Ureter (tissue), 1 donor: ENCODE measurements at regions not wholly inside any gene's neighbourhood (a gene's known extent, or its start where the extent isn't known, plus 50 kb on each side); places are given as distances from the start of the nearest gene placed in this dataset.

Source experiments
- DNase-seq: peaks from one replicate; pipeline ENCODE4 v3.0.0-alpha.2; 2020; ENCODE audit warnings: low spot score
- donor health status: DM: yes; HTN: yes; CAD: no.

DNA sequence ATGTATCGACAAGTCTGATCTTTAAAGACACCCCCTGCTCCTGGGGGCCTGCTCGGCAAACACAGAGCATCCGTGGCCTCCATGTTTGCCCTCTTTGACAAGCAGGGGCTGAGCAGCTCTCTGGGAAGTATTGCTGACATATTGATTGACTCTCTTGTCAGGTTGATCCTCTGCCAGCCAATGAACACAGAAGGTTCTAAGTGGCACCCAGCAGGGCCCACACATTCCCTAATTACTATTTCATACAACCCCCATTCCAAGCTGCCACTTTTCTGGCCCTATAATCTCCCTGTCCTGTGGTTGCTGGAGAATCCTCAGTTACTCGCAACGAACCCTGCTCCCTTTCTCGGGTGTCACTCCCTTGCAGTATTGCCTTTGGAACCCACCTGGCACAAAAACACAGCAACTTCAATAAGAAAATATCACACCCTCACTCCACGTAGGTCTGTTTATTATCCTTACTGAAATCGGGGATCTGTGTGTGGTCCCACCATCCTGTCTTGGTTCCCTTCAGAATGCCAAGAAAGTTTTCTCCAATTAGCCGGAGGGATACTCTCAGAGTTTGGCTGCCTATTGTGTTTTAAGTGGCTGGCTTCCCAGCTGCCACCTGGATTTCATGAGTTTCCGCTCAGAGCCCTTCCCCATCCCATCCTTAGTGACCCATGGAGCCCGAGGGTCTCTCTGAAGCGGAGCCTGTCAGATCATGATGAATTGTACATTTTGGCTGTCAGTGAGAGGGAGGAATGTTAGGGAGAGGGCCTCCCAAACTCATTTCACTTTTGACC, 249.0 kb upstream of the WWC1 start:
- DNase-seq, result no peak

DNA sequence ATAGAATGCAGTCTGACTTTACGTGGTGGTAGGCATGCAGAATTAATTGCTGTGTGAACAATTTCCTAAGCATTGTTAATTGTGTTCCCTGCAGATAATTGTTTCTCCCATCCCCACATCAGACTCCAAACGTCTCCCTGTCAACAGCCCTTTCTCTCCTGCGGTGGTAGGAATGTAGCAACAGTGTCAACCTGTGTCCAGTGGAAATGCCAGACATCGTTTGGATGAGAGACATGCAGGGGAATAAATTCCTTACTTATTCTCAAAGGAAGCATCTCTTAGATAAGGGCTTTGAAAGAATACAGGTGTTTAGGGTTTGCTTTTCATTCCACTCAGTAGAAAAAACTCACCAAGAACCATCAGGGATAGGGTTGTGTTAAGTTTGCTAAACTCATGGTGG, 245.3 kb upstream of the WWC1 start:
- DNase-seq, result no peak

DNA sequence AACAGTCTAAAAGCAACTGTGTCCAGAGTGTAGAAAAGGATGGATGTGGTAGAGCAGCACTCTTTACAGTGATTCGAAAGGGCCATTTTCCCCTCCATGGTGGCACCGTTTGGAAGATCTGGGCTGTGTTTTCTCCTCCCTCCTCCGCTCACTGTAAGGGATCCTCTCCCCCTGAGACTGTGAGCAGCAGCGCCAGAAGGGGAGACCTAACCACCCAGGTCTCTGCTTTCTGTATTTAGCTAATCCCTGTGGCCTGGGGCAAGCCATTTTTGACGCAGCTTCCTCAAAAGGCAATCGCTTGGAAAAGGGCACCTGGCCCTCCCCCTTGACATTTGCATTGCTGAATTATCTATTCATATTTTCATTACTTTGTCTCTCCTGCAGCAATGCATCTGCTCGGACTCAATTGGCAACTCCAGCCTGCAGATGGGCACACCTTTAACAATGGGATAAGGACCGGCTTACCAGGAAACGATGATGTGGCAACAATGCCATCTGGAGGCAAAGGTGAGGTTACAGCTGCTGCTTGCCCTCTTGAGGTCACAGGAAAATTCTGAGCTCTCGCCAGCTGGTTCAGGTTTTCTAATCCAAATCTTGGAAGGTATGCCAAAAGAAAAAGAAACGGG, 244.3 kb upstream of the WWC1 start:
- peak; percentile 54 for DNase-seq

DNA sequence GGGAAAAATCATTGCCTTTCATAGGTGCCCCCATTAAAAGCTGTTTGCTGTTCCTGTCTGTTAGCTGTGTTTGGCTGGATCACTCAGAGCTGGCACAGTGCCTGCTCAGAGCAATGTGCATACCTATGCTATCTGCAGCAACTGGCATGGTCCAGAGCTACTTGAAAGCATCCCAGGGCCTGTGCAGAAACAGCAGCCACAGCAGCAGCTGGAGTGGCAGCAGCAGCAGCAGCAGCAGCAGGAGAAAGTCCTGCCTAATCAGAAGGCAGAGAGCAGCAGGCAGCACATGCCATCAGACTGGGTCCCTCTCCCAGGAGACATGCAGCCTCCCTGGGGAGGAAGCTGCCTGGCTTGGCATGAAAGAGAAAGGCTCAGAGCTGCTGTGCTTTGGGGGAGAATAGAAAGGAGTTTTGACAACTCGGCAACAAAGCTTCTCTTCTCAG, 243.8 kb upstream of the WWC1 start:
- DNase-seq, result no peak

DNA sequence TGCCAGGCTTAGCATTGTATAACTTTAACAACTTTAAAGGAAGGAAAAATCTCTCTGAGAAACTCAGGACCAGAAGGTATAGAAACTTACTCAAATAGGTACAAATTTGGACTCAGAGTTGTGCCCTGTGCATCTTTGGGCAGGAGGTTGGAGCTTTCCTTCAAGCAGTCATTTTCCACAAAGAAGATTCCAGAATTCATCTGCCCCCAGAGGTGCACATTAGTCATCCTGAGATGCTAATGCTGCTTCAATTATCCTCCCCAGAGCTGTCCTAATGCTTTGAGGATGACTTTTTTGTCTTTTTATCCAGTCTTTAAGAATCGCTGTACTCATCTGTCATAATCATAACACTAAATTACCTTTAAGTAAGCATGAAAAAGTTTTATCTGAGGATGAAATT, 243.0 kb upstream of the WWC1 start:
- no peak for DNase-seq

DNA sequence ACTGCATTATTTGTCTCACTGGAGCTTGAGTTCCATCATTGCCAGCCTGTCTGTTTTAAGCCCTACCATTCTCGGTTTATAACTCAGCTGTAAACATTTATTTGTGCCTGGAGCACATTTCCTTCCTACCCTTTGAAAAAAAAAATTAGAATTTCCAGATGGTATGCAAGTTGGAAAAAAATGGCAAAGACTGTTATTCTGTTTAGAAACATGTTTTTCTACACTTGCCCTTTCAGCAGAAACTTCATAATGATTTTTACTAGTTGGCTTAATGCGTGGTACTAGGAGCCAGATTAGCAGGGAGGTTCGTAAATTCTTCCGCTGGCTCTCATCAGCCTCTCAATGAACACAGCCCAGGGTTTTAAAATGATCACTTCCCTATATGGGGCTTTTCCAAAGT, 238.8 kb upstream of the WWC1 start:
- no peak for DNase-seq

DNA sequence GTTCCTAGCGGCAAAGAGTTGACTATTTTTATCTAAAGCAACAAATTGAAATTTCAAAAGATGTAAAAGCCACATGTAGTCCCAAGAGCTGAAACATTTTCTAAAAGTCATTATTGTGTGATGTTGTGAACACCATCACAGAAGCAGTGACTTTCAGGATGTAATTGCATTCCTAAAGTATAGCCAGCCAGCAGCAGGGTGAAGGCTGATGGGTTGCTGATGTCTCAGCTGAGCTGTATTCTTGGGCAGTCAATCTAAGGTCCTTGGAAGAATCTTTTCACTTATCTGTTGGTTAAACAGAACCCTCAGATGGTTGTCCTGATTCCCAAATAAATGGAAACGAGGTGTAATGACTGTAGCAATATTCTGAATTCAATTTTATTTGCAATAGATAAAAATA, 237.4 kb upstream of the WWC1 start:
- DNase-seq, result no peak

DNA sequence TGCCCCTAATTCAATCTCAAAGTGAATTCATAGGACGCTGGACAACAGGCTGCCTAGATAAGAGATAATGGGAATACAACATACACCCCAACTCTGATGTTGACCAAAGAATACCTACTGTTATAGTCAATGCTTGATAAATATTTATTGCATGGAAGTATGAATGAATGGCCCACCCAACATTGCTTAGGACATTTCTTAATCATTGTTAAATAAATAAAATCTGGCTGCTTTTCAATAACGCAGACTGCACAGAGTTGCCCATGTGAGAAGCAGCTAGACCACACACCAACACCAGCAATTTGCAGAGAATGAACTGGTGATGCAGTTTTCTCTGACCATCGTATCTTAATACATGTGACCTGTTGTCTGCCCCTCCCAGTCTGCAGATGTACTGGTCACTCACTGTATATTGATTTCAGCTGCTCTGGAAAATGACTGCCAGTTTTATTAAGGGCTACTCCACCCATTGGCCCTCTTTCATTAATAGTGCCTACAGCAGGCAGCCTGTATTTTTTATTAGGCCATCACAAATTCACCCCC, 236.2 kb upstream of the WWC1 start:
- DNase-seq, result no peak

DNA sequence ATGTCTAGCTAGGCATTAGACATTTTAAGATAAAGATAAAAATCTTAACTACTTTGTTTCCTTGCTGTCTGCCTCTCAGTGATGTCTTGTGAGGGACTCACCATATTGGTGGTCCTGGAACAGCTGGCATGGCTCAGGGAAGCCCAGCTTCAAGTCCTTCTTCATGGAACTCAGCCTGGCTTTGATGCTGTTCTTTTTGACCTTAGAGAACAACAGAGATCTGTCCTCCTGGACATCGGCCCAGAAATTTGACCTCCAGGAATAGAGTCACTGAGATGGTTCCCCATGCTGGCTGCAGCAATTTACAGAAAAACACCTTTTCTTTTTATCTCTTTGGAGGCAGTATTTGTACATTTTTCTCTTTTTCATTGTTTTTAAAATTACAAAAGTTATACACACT, 235.5 kb upstream of the WWC1 start:
- DNase-seq, result no peak

DNA sequence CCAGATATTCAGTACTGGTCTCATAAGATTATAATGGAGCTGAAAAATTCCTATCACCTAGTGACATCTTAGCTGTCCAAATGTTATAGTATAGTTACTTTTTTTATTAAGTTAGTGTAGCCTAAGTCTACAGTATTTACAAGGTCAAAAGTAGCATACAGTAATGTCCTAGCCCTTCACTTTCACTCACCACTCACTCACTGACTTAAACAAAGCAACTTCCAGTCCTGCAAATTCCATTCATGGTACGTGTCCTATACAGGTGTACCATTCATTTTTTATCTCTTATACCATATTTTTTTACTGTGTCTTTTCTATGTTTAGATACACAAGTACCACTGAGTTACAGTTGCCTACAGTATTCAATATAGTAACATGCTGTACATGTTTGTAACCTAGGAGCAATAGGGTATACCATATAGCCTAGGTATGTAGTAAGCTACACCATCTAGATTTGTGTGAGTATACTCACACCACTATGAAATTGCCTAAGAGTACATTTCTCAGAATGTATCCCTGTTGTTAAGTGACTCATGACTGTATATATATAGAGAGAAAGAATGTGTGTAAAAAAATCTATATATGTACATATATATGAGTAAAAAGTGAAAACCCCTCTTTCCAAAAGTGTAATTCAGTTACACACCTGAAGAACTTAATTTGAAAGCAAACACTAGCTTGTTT, 234.8 kb upstream of the WWC1 start:
- no peak for DNase-seq

DNA sequence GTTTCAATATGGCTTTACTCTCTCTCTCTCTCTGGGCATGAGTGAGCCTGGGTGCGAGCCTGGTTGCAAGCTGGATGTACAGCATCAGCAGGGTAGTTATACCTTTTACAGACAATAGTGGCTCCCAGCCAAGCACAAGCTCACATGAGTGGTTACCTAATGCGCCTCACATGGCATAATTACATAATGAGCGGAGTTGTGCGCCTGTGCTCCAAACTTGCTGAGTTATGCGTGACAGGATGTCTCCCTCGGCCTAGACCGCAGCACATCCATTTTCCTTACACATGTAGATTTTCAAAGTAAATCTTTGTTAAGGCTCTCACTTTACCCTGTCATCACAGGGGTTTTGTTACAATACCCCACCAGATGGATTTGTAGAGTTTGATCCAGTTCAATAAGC, 233.5 kb upstream of the WWC1 start:
- no peak for DNase-seq

DNA sequence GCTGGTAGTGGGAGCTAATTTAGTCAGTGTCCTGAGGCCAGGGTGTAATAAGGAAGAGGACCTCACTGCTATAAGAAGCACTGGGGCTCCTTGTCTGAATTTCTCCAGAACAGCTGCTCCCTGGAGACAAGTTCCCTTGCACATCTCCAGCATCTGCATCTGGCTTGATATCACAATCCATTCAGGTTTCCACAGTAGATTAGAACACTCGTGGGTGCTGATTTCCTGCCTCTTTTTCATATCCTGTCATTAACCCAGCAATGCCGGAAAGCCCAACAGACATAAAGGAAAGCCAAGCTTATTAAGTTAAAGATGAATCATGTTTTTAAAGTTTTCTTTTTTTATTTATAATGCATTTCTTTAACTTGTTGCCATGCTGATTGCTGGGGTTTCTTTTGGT, 232.3 kb upstream of the WWC1 start:
- no peak for DNase-seq

DNA sequence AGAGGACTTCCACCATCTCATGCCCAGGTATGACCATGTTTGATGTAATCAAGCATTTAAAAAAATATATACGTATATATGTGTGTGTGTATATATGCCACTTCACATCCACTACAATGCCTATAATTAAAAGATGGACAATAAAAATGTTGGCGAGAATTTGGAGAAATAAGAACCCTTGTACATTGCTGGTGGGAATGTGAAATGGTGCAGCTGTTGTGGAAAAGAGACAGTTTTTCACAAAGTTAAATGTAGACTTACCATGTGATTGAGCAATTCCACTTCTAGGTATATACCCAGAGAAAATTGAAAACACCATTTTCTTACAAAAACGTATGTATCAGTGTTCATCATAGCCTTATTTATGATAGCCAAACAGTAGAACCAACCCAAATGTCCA, 229.2 kb upstream of the WWC1 start:
- DNase-seq, result no peak

DNA sequence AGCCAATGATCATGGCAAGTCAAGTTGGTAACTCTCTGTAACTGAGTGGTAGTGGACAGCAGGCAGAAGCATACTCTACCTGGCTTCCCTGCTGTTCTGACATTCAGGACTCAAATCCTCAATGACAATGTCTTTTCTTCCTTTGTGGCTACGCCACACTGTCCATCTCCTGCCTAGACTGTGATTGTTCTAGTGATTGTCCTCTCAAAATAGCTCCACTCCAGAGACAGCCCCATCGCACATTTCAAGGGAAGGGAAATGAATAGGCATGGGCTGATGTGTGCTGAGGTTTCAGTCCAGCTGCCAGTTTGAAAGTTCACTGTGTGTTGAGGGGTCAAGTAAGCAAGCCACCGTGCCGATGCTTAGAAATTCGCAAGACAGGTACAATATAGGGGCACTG, 227.0 kb upstream of the WWC1 start:
- no peak for DNase-seq

DNA sequence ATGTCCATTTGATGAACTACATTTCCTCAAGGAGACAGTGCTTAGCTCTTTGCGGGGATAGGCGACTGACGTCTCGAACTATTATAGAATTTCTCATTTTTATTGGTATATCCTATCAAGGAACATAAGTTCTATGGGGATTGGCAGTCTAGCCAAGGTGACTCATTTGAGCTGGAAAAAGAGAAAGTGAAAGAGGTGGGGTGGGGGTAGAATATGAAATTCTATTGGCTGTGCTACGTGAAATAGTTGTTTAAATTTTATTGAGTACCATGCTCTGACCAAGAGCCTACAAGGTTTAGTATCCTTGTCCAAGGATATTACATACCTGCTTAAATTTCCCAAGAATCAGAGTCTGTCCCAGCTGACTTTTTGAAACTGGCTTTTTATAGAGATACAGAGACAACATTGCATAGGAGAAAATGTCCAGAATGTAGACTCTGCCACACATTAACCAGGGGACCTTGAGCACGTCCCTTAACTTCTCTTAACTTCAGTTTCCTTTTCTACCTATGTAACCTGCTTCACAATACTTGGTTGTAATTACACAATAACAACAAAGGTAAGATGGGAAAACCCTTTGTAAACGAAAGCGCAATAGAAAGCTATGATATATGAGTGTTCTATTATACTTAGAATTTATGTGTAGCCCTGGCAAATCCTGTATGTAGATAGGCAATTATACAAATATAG, 226.4 kb upstream of the WWC1 start:
- DNase-seq, result no peak

DNA sequence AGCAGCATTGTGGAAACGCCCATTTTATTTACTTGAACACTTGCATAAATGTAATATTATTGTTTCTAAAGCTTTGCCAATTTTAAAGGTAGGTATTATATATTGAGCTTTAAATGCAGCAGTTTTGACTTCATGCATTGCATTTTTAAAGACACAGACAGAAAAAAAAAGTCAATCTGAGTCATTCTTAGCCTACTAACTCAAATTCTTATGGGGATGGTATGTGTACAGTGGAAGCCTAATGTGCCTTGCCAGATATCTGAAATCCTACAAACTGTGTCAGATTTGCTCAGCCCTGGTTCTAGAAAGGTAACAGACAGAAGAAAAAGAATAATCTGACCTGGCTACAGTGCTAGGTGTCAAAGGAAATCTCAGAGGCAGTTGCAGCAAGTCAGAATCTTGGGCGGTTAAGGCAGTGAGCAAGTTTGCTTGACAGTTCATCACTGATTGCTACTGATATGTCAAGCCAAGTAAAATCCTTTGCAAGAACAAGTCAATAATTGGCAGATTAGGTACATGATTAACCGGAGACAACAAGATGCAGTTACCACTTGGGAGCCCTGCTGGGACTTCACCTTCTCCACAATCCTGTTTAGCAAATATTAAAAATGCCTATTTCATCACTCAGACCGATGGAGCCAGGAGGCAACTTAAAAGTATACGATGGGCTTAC, 224.8 kb upstream of the WWC1 start:
- DNase-seq, result no peak

DNA sequence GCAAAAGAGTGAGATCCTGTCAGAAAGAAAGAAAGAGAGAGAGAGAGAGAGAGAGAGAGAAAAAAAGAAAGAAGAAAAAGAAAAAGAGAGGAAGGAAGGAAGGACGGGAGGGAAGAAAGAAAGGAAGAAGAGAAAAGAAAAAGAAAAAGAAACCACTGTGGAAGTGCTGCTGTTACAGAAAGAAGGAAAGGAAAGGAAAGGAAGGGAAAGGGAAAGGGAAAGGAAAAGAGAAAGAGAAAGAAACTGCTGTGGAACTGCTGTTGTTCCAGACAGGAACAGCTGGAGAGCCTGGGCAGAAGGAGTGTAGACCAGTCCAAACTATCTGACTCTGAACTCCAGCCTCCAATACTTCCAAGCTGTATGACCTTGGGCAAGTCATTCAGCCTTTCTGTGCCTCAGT, 220.7 kb upstream of the WWC1 start:
- DNase-seq, result no peak

DNA sequence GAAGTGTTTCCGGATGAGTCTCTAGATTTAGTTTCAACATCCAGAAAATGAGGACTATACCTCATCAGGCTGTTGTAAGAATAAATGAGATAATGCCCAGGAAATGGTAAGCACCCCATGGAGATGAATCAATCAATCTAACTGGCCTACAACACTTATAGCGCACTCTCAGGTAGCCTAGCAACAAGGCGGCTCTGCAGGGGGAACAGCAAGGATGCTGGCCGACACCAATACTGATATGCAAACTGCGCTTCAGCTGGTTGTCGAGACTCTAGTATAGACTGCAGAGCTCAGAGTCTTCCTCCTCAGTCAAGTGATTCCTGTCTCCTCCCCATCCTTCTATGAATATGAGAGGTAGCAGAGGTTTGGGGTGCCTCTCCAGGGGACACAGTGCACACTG, 218.8 kb upstream of the WWC1 start:
- DNase-seq, result no peak

DNA sequence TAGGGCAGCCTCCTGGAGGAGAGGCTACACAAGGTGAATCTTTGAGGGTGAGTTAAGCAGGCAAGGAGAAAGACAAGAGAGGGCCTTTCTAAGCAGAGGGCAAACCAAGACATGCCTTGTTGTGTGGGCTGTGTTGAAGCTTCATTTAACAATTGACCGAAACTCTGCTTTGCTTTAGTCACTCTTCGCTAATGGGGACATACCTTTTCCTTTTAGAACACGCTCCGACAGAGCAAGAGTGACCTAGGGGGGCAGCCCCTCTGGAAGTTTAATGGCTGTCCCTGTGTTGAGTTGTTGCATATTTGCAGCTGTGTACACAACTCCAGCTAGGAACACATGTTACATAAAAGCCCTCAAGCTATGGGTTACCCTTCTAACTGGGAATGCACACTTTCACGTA, 218.1 kb upstream of the WWC1 start:
- DNase-seq, result no peak

DNA sequence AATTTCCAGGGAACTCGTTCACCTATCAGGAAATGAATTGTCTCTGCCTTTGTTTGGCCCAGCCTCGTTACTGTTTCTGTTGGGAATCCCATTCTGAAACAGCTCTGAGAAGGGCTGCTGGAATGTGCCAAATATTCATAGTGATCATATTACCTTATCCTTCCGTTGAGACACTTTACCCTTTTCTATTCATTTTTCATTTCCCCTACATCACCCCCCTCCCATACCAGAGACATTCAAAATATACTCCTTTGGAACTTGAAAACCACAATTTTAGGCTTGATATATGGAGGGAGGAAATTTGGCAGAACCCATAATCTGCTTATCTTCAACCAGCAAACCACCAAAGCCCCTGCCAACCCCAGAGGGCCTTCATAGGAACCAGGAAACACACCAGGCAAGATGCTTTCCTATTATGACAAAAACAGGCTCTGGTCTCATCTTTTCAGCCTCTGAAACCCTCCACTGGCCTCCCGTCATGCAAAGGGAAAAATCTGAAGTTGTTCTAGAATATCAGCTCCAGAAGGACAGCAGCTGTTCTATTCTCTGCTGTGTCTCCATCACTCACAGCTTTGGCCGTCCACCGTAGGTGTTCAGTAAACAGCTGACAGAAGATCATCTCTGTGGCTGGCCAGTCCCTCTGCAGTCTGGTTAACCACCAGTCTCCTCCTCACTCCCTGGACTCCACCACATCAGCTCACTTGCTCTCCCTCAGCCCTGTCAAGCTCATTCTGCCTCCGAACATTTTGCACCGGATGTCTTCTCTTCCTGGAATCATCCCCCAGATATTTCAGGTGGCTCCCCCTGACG, 217.2 kb upstream of the WWC1 start:
- DNase-seq, result no peak

DNA sequence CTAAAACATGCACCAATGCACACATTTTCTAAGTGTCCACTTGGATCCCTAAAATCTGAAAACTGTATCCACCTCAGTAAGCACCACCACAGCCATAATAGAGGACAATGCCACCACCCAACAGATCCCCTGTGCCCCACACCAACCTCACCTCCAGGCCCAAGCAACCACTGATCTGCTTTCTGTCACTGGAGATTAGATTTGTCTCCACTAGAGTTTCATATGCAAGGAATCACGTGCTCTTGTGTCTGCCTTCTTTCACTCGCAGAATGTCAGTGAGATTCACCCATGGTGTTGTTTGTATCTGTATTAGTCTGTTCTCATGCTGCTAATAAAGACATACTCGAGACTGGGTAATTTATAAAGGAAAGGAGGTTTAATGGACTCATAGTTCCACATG, 216.1 kb upstream of the WWC1 start:
- DNase-seq, result no peak
